H1 (cell line): ENCODE measurements at regions not wholly inside any gene's neighbourhood (a gene's known extent, or its start where the extent isn't known, plus 50 kb on each side); places are given as distances from the start of the nearest gene placed in this dataset.

Experiments used
- CTCF ChIA-PET: fragments of 300-600 bp; sonication (Branson Sonifier 250); formaldehyde crosslinking; loops from one replicate; lab custom pipeline; 2021; ENCODE audit not compliant: partially characterized antibody; lab: Charles Lee
- POLR2A ChIA-PET: fragments of 300-600 bp; sonication (Branson Sonifier 250); formaldehyde crosslinking; loops from one replicate; lab custom pipeline; 2021; ENCODE audit warnings: inconsistent platforms; ENCODE audit not compliant: partially characterized antibody; lab: Charles Lee
- DNase-seq, 2 experiments: peaks; one replicate each; pipeline versions ENCODE4 v3.0.0 to v3.0.0-alpha.2; 2010 to 2022; ENCODE audit warnings: low spot score in 2 of 2, low read depth in 1 of 2, mixed read lengths in 1 of 2
- FAIRE-seq: peaks from 2 replicates; lab custom pipeline; 2011; peaks lifted over from hg19 to GRCh38; lab: Jason Lieb, UNC
- H2AFZ ChIP-seq: 2 replicates; pipeline ENCODE4 v1.8.1; 2012; ENCODE audit warnings: low read length, inconsistent platforms
- H2AK5ac ChIP-seq: 2 replicates; pipeline ENCODE4 v1.6.1; 2013; ENCODE audit warnings: low read depth, low read length
- H2BK120ac ChIP-seq: replicated peaks from 2 replicates; pipeline ENCODE3; 2013; ENCODE audit warnings: low read depth, low read length, inconsistent platforms
- H2BK12ac ChIP-seq: 2 replicates; pipeline ENCODE4 v1.6.1; 2013; ENCODE audit warnings: low read depth, low read length
- H2BK15ac ChIP-seq: 2 replicates; pipeline ENCODE4 v1.6.1; 2013; ENCODE audit warnings: low read length
- H2BK20ac ChIP-seq: 2 replicates; pipeline ENCODE4 v1.6.1; 2013; ENCODE audit warnings: low read length
- H2BK5ac ChIP-seq: 2 replicates; pipeline ENCODE4 v1.6.1; 2013; ENCODE audit warnings: low read depth, low read length
- H3K14ac ChIP-seq: 2 replicates; pipeline ENCODE4 v1.6.1; 2013; ENCODE audit warnings: inconsistent platforms; ENCODE audit not compliant: insufficient read length
- H3K18ac ChIP-seq: 2 replicates; pipeline ENCODE4 v1.6.1; 2013; ENCODE audit warnings: low read length; ENCODE audit errors: extremely low read depth
- H3K23ac ChIP-seq: 2 replicates; pipeline ENCODE4 v1.6.1; 2013; ENCODE audit warnings: inconsistent platforms; ENCODE audit not compliant: insufficient read length
- H3K23me2 ChIP-seq: 2 replicates; pipeline ENCODE4 v1.6.1; 2013; ENCODE audit warnings: low read depth, low read length
- H3K27ac ChIP-seq: 2 replicates; pipeline ENCODE4 v1.6.1; 2011; ENCODE audit warnings: low read depth, low read length, inconsistent platforms
- H3K27me3 ChIP-seq, 4 experiments: replicated peaks in 1 of 4; 1 replicate in 1 of 4; 2 replicates in 3 of 4; pipeline versions ENCODE4 v1.6.1 to v1.8.1; 2011 to 2013; ENCODE audit warnings: low read length in 3 of 4, mild to moderate bottlenecking in 3 of 4, inconsistent platforms in 2 of 4, mixed read lengths in 2 of 4, moderate library complexity in 1 of 4; ENCODE audit not compliant: control insufficient read depth in 3 of 4, insufficient read depth in 3 of 4; ENCODE audit errors: extremely low read depth in 1 of 4
- H3K36me3 ChIP-seq, 4 experiments: 2 replicates each; pipeline versions ENCODE4 v1.6.1 to v1.8.1; 2011 to 2013; ENCODE audit warnings: mild to moderate bottlenecking in 4 of 4, low read length in 3 of 4, moderate library complexity in 2 of 4, control low read depth in 1 of 4, inconsistent platforms in 1 of 4; ENCODE audit not compliant: insufficient read depth in 4 of 4, control insufficient read depth in 2 of 4
- H3K4ac ChIP-seq: replicated peaks from 2 replicates; pipeline ENCODE3; 2013; ENCODE audit warnings: low read length, low read depth, mixed read lengths, inconsistent platforms; ENCODE audit not compliant: insufficient read length
- H3K4me1 ChIP-seq, 4 experiments: replicated peaks in 1 of 4; 1 replicate in 1 of 4; 2 replicates in 3 of 4; pipeline versions ENCODE4 v1.6.1 to v1.8.1; 2011 to 2013; ENCODE audit warnings: low read length in 3 of 4, inconsistent platforms in 2 of 4, mixed read lengths in 1 of 4; ENCODE audit not compliant: insufficient read depth in 4 of 4, control insufficient read depth in 3 of 4
- H3K4me2 ChIP-seq, 2 experiments: 2 replicates each; pipeline versions ENCODE4 v1.6.1 to v1.8.1; 2011 to 2013; ENCODE audit warnings: low read depth in 2 of 2, low read length in 2 of 2, control low read depth in 1 of 2, inconsistent platforms in 1 of 2, mild to moderate bottlenecking in 1 of 2; ENCODE audit not compliant: insufficient read depth in 1 of 2
- H3K4me3 ChIP-seq, 4 experiments: fragments of 200-600, 300-600 bp in 1 of 4; sonication (generic), shearing (Covaris generic), sonication (Bioruptor Twin) in 1 of 4; 2 replicates each; pipeline versions ENCODE4 v1.5.1 to v1.8.1; 2011 to 2016; ENCODE audit warnings: low read length in 4 of 4, low read depth in 3 of 4, control low read depth in 2 of 4, inconsistent platforms in 2 of 4, mild to moderate bottlenecking in 2 of 4, mixed read lengths in 1 of 4, moderate library complexity in 1 of 4; ENCODE audit not compliant: insufficient read depth in 2 of 4; ENCODE audit errors: extremely low read depth in 1 of 4
- H3K56ac ChIP-seq: replicated peaks from 2 replicates; pipeline ENCODE3; 2013; ENCODE audit warnings: low read depth, mild to moderate bottlenecking, mixed read lengths, low read length, inconsistent platforms; ENCODE audit not compliant: insufficient read length
- H3K79me1 ChIP-seq: 2 replicates; pipeline ENCODE4 v1.6.1; 2013; ENCODE audit warnings: low read depth, low read length, control low read depth
- H3K79me2 ChIP-seq, 2 experiments: 2 replicates each; pipeline versions ENCODE4 v1.6.1 to v1.8.1; 2012 to 2013; ENCODE audit warnings: low read length in 2 of 2, mild to moderate bottlenecking in 2 of 2, inconsistent platforms in 1 of 2; ENCODE audit not compliant: insufficient read depth in 2 of 2, control insufficient read depth in 1 of 2
- H3K9ac ChIP-seq, 4 experiments: replicated peaks in 1 of 4; 1 replicate in 1 of 4; 2 replicates in 3 of 4; pipeline versions ENCODE4 v1.6.1 to v1.8.1; 2011 to 2013; ENCODE audit warnings: low read depth in 3 of 4, low read length in 3 of 4, control low read depth in 2 of 4, mild to moderate bottlenecking in 2 of 4, moderate library complexity in 2 of 4, inconsistent platforms in 1 of 4; ENCODE audit errors: extremely low read depth in 1 of 4
- H3K9me3 ChIP-seq, 2 experiments: 2 replicates each; pipeline versions ENCODE4 v1.6.1 to v1.8.1; 2012 to 2013; ENCODE audit warnings: mild to moderate bottlenecking in 2 of 2, moderate library complexity in 2 of 2, control low read depth in 1 of 2, inconsistent platforms in 1 of 2, low read depth in 1 of 2, low read length in 1 of 2, mixed read lengths in 1 of 2; ENCODE audit not compliant: insufficient read depth in 2 of 2
- H4K20me1 ChIP-seq, 2 experiments: replicated peaks in 1 of 2; 2 replicates each; pipeline versions ENCODE3 to v1.8.1; 2011 to 2013; ENCODE audit warnings: inconsistent platforms in 2 of 2, low read length in 2 of 2, mild to moderate bottlenecking in 1 of 2; ENCODE audit not compliant: insufficient read depth in 2 of 2, control insufficient read depth in 1 of 2
- H4K5ac ChIP-seq: 2 replicates; pipeline ENCODE4 v1.6.1; 2013; ENCODE audit warnings: low read length, low read depth, mixed read lengths, inconsistent platforms; ENCODE audit not compliant: insufficient read length
- H4K8ac ChIP-seq: 2 replicates; pipeline ENCODE4 v1.8.0; 2013; ENCODE audit warnings: mild to moderate bottlenecking, moderate library complexity, low read length, inconsistent platforms; ENCODE audit not compliant: insufficient read depth; ENCODE audit errors: extremely low read depth
- H4K91ac ChIP-seq: replicated peaks from 2 replicates; pipeline ENCODE3; 2013; ENCODE audit warnings: low read length, mixed read lengths, inconsistent platforms; ENCODE audit not compliant: insufficient read length
- CHD1 ChIP-seq: IDR thresholded peaks from 2 replicates; pipeline ENCODE4 v1.6.1; 2012; ENCODE audit warnings: low read depth, low read length, improper control_type of control experiment
- KDM5A ChIP-seq: fragments of 200-600 bp; IDR thresholded peaks from 2 replicates; pipeline ENCODE4 v1.7.1; 2012; ENCODE audit warnings: mild to moderate bottlenecking, low read length, inconsistent platforms, mixed read lengths
- MAFK ChIP-seq: IDR thresholded peaks from 2 replicates; pipeline ENCODE4 v1.6.1; 2012; ENCODE audit warnings: low read depth, mild to moderate bottlenecking, improper control_type of control experiment, low read length
- NANOG ChIP-seq: IDR thresholded peaks from 2 replicates; pipeline ENCODE4 v1.6.1; 2011; ENCODE audit warnings: low read length, low read depth, mild to moderate bottlenecking, inconsistent platforms; ENCODE audit not compliant: insufficient read depth, poor library complexity, severe bottlenecking
- RBBP5 ChIP-seq: IDR thresholded peaks from 2 replicates; pipeline ENCODE4 v1.7.1; 2012; ENCODE audit warnings: low read depth, mild to moderate bottlenecking, inconsistent platforms, low read length, moderate library complexity, borderline replicate concordance
- RNF2 ChIP-seq: fragments of 200-900, 300-1000 bp; sonication (generic); IDR thresholded peaks from 2 replicates; pipeline ENCODE4 v1.7.1; 2016; ENCODE audit warnings: borderline replicate concordance, low read depth, mild to moderate bottlenecking, antibody characterized with exemption, low read length; ENCODE audit not compliant: poor library complexity, severe bottlenecking; ENCODE audit errors: missing control alignments
- RXRA ChIP-seq: IDR thresholded peaks from 2 replicates; pipeline ENCODE4 v1.6.1; 2011; ENCODE audit warnings: low read depth, mild to moderate bottlenecking, low read length, moderate library complexity; ENCODE audit not compliant: insufficient read depth
- SIN3A ChIP-seq, 2 experiments: IDR thresholded peaks in 1 of 2; conservative IDR thresholded peaks in 1 of 2; 2 replicates each; pipeline ENCODE4 v1.6.1; 2011 to 2012; ENCODE audit warnings: low read length in 2 of 2, improper control_type of control experiment in 1 of 2, low read depth in 1 of 2, mild to moderate bottlenecking in 1 of 2
- SIRT6 ChIP-seq: IDR thresholded peaks from one replicate; pipeline ENCODE4 v1.7.1; 2012; ENCODE audit warnings: low read length, inconsistent platforms
- SP1 ChIP-seq: IDR thresholded peaks from 2 replicates; pipeline ENCODE4 v1.6.1; 2011; ENCODE audit warnings: low read depth, low read length
- SP2 ChIP-seq: IDR thresholded peaks from 2 replicates; pipeline ENCODE4 v1.6.1; 2012; ENCODE audit warnings: mild to moderate bottlenecking, low read length, inconsistent platforms
- TBP ChIP-seq: IDR thresholded peaks from 2 replicates; pipeline ENCODE4 v1.6.1; 2011; ENCODE audit warnings: low read depth, low read length, improper control_type of control experiment
- TCF12 ChIP-seq: IDR thresholded peaks from 2 replicates; pipeline ENCODE4 v1.6.1; 2011; ENCODE audit warnings: low read depth, mild to moderate bottlenecking, low read length
- ZNF274 ChIP-seq: IDR thresholded peaks from 2 replicates; pipeline ENCODE4 v1.7.0; 2012; ENCODE audit warnings: low read length, borderline replicate concordance; ENCODE audit errors: extremely low read depth
- WGBS, 2 experiments: shearing (Covaris generic) in 1 of 2; methylation state at CpG; one replicate each; pipeline versions ENCODE4 v1.1.6 to v1.1.7; 2013 to 2015; ENCODE audit warnings: low lambda C conversion rate in 2 of 2, mixed read lengths in 2 of 2, inconsistent platforms in 1 of 2, low coverage in 1 of 2, missing lambda C conversion rate in 1 of 2; ENCODE audit not compliant: insufficient replicate concordance in 2 of 2, insufficient coverage in 1 of 2, insufficient read length in 1 of 2; ENCODE audit errors: extremely low coverage in 1 of 2, missing lambda C conversion rate in 1 of 2; 5-methylcytosine and 5-hydroxymethylcytosine counted together

DNA sequence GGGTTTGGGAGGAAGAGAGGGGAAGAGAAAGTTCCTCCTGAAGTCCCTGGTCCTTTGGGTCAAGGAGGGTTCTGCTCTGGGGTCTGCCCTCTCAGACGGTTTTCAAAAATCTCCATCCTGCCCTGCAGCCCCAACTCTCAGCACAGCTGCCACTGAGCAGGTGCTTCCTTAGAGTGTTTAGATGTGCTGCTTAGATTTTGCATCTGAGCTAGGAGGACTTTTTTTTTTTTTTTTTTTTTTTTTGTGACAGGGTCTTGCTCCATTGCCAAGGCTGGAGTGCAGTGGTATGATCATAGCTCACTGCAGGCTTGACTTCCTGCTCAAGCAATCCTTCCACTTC is 324.9 kb upstream of the POU3F1 start:
- Histone ChIP-seq H4K20me1 (no peaks in the 10 kb centered on the region), H4K5ac (peak overlapping the region; percentile 45), H3K14ac (no peak overlapping the region), H3K23ac (no peak overlapping the region), H3K27ac (no peak overlapping the region), H3K79me2 (no peaks in the 10 kb centered on the region), H2BK5ac (peak overlapping the region; percentile 69; the same call in 1 of the 2 replicates), H3K18ac (peak overlapping the region; percentile 80), H3K36me3 (peaks cover 0 to 7% (median 1%) of the 10 kb centered on the region in 4 experiments; a peak in 1 of 8 replicates), H3K9ac (no peak overlapping the region), H2AFZ (no peak overlapping the region), H3K4me1 (peaks cover 0 to 11% (median 4%) of the 10 kb centered on the region in 4 experiments; a peak in 2 of 7 replicates), H2BK12ac (peak overlapping the region; percentile 30; the same call in 1 of the 2 replicates), H2BK15ac (no peak overlapping the region), H4K91ac (no peak overlapping the region), H3K79me1 (no peaks in the 10 kb centered on the region), H3K23me2 (no peaks in the 10 kb centered on the region; the same call in 1 of the 2 replicates), H3K4me2 (peak overlapping the region; percentile 50; a peak in 2 of 4 replicates), H3K27me3 (no peaks in the 10 kb centered on the region), H2BK20ac (peak overlapping the region; percentile 43; the same call in 1 of the 2 replicates), H3K56ac (no peak overlapping the region), H3K4ac (peak overlapping the region; percentile 72), H3K9me3 (peaks cover 17 to 26% of the 10 kb centered on the region in 2 experiments), H4K8ac (peak overlapping the region; percentile 71; the same call in 1 of the 2 replicates), H2BK120ac (peak overlapping the region; percentile 5), H2AK5ac (no peak overlapping the region), H3K4me3 (peak overlapping the region in 1 of 4 experiments; percentile 19; a peak in 1 of 8 replicates)
- POLR2A ChIA-PET = interaction anchor here (1.0 to 1.7 kb wide), 3 partner anchors 10 to 103 kb away, joined by 3 to 4 read pairs (median 3); no protein-coding TSS in a partner anchor
- FAIRE-seq = no peak
- CTCF ChIA-PET = interaction anchor here (1.3 to 1.6 kb wide), 2 partner anchors 11 to 119 kb away, joined by 4 to 11 read pairs; no protein-coding TSS in a partner anchor
- WGBS, 2 experiments = 60% methylated on average over 1 of the region's 1 CpG; no CpG with 5 or more reads in 1 of the 2 experiments
- no peak for DNase-seq
- no peak for TF ChIP-seq KDM5A
- no peak for TF ChIP-seq CHD1
- no peak for TF ChIP-seq RNF2
- TF ChIP-seq MAFK = no peak
- no peak for TF ChIP-seq TBP
- TF ChIP-seq RBBP5 = no peak
- no peak for TF ChIP-seq NANOG
- TF ChIP-seq RXRA = no peak
- TF ChIP-seq TCF12 = no peak
- no peak for TF ChIP-seq SIN3A (conservative IDR thresholded peaks at IDR 0.05 in 1 of 2, IDR thresholded peaks at IDR 0.05 in 1 of 2; ENCODE audit: low read depth in 1 of 2, low read length in 2 of 2)
- no peak for TF ChIP-seq SP2
- TF ChIP-seq SIRT6 = no peak
- no peak for TF ChIP-seq SP1
- no peak for TF ChIP-seq ZNF274
